HG02610 (cell line): ENCODE measurements at regions not wholly inside any gene's neighbourhood (a gene's known extent, or its start where the extent isn't known, plus 50 kb on each side); places are given as distances from the start of the nearest gene placed in this dataset.

ENCODE experiments used
- ATAC-seq: cut with Tn5 transposase; IDR thresholded peaks from one replicate; pipeline ENCODE4 v1.9.1; 2021; ENCODE audit warnings: mild to moderate bottlenecking, moderate library complexity; ENCODE audit not compliant: unreplicated experiment

- no peak for ATAC-seq
Measured at GRCh38 chr18:67381608-67382150, 134.8 kb downstream of the DSEL start.

- ATAC-seq = no peak
Measured at GRCh38 chr18:67380867-67381266, 135.7 kb downstream of the DSEL start.

DNA sequence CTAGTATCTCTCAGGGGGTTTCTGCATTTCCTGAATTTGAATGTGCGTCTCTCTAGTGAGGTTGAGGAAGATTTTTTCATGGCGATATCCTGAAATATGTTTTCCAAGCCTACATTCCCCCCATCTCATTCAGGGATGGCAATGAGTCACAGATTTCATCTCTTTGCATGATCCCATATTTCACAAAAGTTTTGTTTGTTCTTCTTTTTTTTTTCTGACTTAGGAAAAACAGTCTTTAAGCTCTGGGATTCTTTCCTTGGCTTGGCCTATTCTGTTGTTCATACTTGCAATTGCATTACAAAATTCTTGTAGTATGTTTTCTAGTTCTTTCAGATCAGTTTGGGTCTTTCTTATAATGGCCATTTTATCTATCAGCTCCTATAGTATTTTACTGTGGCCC lies 136.5 kb downstream of the DSEL start:
- ATAC-seq = no peak

- no peak for ATAC-seq
Measured at GRCh38 chr18:67376372-67376771, 140.1 kb downstream of the DSEL start.

GRCh38 chr18:67373636-67374035 lies 142.9 kb downstream of the DSEL start:
- ATAC-seq = no peak

GRCh38 chr18:67367540-67367939 lies 149.0 kb downstream of the DSEL start:
- ATAC-seq = no peak

- no peak for ATAC-seq
Measured at GRCh38 chr18:67363694-67364093, 152.8 kb downstream of the DSEL start.

GRCh38 chr18:67362906-67363305 lies 153.6 kb downstream of the DSEL start:
- ATAC-seq = no peak

DNA sequence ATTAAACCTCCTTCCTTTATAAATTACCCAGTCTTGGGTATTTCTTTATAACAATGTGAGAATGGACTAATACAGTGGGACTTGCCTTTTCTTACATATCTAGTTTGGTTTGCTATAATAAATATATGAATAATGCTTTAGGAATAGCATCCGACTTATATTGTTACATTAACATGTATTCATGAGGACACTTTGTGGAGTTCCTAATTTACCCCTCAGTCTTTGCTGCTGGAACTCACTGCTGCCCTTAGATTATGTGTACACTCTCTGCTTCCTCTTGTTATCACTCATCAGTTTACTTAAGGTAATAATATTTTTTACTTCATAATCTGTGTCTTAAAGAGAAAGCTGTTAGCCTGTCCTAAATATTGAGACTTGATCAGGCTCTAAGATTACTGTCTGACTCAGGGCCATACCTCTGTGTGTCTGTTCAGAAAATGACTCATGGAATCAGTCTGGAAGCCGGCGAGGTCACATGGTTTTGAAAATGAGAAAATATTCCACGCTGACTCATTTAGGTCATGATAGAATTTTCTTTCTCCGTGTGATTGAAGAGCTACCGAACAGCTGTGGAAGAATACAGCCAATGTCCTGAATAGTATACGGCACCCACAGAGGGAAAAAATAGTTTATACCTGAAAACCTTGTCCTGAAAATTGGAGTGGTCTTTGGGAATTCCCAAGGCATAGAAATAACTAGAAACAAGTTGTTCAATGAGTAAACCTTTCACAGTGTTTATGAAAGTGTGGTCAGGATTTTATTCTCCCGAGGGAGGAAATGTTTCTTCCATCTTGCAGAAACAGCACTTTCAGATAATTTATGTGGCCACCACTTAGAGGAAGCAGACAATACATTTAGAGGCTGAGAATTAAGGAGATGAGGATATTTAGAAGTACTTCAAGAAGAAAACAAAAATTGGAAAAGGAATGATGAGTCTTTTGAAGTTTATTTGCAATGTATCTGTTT lies 156.4 kb downstream of the DSEL start:
- peak; percentile 98 for ATAC-seq

- no peak for ATAC-seq
Measured at GRCh38 chr18:67358947-67359346, 157.6 kb downstream of the DSEL start.

- no peak for ATAC-seq
Measured at GRCh38 chr18:67354692-67355091, 161.8 kb downstream of the DSEL start.

- ATAC-seq = no peak
Measured at GRCh38 chr18:67354091-67354490, 162.4 kb downstream of the DSEL start.

GRCh38 chr18:67347438-67347837 lies 169.1 kb downstream of the DSEL start:
- no peak for ATAC-seq

- no peak for ATAC-seq
Measured at GRCh38 chr18:67342159-67342558, 174.4 kb downstream of the DSEL start.

- no peak for ATAC-seq
Measured at GRCh38 chr18:67337696-67338095, 178.8 kb downstream of the DSEL start.

GRCh38 chr18:67331857-67332256 lies 184.7 kb downstream of the DSEL start:
- no peak for ATAC-seq

DNA sequence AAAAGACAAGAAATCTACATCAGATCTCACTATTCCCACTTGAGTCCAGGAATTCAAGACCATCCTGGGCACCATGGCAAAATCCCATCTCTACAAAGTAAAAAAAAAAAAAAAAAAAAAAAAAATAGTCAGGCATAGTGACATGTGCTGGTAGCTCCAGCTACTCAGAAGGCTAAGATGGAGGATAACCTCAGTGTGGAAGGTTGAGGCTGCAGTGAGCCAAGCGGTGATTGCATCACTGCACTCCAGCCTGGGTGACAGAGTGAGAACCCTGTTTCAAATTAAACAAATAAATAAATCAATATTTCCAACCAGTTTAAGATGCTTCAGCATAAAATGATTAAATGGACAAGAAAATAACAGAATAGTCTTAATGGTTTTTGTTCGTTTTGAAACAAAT lies 197.4 kb downstream of the DSEL start:
- ATAC-seq = no peak

DNA sequence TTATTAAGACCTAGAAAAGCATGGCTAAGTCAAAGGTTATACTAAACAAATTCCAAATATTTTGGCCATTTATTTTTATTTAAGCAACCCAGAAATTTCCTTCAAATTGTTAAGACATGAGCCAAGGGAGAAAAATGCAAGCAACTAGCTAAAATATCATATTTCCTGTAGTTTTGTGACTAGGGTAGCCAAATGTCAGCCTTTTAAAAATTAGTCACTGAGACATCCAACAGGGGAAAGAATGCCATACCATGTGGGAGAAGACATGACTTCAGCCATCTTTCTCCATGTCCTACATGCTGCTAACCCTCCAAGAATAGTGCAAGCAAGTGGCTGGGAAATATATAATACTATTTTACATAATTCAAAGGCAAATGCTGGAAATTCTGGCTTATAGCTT lies 197.9 kb downstream of the DSEL start:
- no peak for ATAC-seq

GRCh38 chr18:67310826-67311225 lies 205.7 kb downstream of the DSEL start:
- no peak for ATAC-seq

- ATAC-seq = no peak
Measured at GRCh38 chr18:67308819-67309218, 207.7 kb downstream of the DSEL start.

DNA sequence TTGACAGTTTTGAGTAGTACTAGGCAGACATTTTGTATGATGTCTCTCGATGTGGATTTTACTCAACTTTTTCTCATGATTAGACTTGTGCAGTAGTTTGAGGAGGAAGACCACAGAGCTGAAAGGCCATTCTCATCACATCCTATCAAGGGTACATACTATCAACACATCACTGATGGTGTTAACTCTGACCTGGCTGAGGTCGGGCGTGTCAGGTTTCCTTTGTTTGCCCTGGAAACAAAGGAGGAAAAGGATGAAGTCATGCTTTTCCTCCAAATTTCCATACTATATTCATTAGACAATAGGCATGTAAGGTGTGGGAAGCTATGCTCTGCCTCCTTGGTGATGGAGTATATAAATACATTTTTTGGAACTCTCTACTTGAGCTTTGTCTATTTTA lies 211.1 kb downstream of the DSEL start:
- ATAC-seq = no peak

- ATAC-seq = no peak
Measured at GRCh38 chr18:67302043-67302442, 214.5 kb downstream of the DSEL start.
